OCI-LY1 (cell line): ENCODE measurements at regions not wholly inside any gene's neighbourhood (a gene's known extent, or its start where the extent isn't known, plus 50 kb on each side); places are given as distances from the start of the nearest gene placed in this dataset.

Experiments
- EZH2 ChIP-seq: fragments of 200-600 bp; sonication (generic), shearing (Covaris generic); IDR thresholded peaks from 2 replicates; pipeline ENCODE4 v1.8.0; 2017; ENCODE audit warnings: borderline replicate concordance, mixed run types, mild to moderate bottlenecking, antibody characterized with exemption, low read length, moderate library complexity, mixed read lengths
- TF ChIP-seq, protein P1 (sequence below): fragments of 200-600 bp; sonication (generic), shearing (Covaris generic); IDR thresholded peaks from 2 replicates; pipeline ENCODE4 v1.5.1; 2017; ENCODE audit warnings: mild to moderate bottlenecking, antibody characterized with exemption, low read length, moderate library complexity, mixed read lengths

DNA sequence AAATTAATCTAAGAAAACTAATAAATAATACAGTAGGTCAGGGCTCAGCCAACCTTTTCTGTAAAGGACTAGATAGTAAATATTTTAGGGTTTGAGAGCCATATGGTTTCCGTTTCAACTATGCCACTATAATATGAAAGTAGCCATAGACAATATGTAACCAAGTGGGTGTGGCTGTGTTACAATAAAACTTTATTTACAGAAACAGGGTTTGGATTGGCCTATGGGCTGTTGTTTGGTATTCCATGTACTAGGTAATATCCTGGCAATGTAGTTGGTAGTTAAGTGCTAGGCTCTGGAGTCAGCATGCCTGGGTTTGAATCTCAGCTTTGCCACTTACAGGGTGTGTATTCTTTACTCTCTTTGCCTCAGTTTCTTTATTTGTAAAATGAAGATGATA is 156.5 kb upstream of the RPH3A start:
- TF ChIP-seq, protein P1, sequence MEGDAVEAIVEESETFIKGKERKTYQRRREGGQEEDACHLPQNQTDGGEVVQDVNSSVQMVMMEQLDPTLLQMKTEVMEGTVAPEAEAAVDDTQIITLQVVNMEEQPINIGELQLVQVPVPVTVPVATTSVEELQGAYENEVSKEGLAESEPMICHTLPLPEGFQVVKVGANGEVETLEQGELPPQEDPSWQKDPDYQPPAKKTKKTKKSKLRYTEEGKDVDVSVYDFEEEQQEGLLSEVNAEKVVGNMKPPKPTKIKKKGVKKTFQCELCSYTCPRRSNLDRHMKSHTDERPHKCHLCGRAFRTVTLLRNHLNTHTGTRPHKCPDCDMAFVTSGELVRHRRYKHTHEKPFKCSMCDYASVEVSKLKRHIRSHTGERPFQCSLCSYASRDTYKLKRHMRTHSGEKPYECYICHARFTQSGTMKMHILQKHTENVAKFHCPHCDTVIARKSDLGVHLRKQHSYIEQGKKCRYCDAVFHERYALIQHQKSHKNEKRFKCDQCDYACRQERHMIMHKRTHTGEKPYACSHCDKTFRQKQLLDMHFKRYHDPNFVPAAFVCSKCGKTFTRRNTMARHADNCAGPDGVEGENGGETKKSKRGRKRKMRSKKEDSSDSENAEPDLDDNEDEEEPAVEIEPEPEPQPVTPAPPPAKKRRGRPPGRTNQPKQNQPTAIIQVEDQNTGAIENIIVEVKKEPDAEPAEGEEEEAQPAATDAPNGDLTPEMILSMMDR: no peak
- TF ChIP-seq EZH2: no peak
